LNCAP (cell line): ENCODE measurements at regions not wholly inside any gene's neighbourhood (a gene's known extent, or its start where the extent isn't known, plus 50 kb on each side); places are given as distances from the start of the nearest gene placed in this dataset.

Source experiments
- TF ChIP-seq, protein P1 (sequence below): fragments of 450-650 bp; IDR thresholded peaks from 2 replicates; pipeline ENCODE4 v1.5.1; 2017; ENCODE audit warnings: mild to moderate bottlenecking

DNA sequence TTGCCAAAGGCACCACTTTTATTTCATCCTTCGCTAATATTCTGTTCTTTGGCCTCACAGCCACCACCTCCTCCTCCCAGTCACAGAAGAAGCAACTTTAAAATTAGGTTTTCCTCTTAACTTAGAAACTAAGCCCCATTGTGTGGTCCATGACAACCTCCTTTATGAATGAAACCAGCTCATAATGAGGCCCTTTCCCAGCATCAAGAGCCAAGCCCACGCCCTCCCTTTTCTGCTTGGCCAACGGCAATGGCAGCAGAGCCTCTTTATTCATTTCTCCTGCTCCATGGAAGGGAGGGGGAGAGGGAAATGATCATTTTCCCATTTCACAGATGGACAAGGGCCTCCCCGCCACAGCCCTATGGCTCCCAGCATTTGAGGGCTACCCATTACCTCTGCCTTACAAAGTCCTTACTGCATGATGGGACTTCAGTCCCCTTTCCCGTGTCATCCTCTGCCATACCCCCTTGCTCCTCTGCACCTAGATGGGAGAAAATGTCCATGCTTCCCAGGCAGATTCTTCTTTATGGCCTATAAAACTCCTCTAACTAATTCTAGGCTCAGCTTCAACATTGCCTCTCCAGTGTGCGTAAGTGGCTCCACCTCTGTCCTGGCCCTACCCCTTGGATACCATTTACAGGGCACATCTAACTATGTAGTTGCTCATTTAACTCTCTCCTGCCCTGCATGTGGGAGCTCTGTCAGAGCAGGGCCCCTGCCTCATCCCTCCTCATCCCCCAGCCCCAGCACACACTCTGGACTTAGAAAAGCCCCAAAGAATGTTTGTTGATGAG, 475.5 kb downstream of the RPS24 start:
- TF ChIP-seq, protein P1, sequence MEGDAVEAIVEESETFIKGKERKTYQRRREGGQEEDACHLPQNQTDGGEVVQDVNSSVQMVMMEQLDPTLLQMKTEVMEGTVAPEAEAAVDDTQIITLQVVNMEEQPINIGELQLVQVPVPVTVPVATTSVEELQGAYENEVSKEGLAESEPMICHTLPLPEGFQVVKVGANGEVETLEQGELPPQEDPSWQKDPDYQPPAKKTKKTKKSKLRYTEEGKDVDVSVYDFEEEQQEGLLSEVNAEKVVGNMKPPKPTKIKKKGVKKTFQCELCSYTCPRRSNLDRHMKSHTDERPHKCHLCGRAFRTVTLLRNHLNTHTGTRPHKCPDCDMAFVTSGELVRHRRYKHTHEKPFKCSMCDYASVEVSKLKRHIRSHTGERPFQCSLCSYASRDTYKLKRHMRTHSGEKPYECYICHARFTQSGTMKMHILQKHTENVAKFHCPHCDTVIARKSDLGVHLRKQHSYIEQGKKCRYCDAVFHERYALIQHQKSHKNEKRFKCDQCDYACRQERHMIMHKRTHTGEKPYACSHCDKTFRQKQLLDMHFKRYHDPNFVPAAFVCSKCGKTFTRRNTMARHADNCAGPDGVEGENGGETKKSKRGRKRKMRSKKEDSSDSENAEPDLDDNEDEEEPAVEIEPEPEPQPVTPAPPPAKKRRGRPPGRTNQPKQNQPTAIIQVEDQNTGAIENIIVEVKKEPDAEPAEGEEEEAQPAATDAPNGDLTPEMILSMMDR = no peak

DNA sequence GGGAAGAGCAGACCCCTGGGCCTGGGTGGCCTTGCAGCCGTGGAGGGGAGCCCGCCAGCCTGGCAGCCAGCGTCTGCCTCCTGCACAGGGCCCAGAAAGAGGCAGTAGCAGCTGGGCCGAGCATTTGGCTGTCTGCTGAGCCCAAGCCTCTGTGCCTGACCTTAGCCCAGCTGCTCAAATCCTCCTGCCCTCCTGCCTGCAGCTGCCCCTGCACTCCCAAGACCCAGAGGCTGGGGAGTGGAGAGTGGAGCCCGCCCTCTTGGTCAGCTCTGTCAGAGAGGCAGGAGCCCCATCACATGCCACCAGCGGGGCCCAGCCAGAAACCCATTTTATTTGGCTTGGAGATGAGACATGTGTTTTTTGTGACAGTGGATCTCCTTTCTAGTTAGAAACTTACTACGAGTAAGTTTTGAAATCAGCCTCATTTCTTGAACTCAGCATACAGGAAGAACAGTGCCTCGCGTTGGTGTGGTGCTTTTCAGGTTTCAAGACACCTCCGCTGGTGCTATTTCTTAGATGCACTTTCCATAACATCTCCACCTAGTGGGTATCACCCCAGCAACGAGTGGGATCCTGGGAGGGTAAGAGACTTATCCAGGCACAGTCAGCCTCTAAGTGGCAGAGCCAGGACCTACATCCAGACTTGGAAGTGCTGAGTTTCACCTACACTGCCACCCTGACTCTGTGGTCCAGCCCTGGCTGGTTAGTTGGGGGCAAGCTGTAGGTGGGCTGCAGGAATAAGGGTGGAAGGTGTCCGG, 477.1 kb downstream of the RPS24 start:
- TF ChIP-seq, protein P1 = no peak

DNA sequence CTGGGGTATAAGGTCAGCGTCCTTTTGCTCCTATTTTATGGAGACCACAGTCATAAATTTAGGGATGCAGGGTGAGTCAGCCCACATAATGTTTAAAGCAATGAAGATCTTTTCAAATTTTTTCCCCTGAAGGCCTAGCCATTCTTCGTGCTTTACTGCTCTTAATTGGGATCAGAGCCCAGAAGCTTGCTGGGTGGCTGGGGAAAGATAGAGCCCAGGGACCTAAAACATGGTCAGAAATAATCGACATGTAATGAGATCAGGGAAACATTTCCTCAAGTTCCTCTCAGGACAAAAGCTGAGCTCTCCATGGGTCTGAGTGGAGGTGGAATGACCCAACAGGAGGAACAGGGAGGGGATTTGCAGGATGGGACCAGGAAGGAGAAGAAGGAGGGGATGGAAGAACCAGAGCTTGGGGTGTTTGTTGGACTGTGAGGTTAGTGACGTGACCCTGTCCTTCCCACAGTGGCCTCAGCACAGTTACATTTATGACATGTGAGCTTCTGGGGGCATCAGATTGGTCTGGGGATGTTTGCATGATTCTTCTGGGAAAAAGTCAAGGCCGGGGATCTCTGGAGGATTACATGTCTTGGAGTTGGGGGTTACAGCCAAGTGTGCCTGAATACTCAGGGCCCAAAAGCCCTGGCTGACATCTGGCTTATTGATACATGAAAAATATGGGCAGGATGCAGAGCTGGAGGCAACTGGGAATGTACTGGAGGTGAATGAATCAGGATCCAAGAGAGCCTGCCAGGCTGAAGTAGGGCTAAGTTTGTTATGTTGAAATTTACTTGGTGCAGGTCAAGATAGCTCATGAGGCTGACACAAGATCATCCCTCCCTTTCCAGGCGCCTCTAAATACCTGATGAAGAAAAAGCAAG, 477.9 kb downstream of the RPS24 start:
- TF ChIP-seq, protein P1 = no peak

DNA sequence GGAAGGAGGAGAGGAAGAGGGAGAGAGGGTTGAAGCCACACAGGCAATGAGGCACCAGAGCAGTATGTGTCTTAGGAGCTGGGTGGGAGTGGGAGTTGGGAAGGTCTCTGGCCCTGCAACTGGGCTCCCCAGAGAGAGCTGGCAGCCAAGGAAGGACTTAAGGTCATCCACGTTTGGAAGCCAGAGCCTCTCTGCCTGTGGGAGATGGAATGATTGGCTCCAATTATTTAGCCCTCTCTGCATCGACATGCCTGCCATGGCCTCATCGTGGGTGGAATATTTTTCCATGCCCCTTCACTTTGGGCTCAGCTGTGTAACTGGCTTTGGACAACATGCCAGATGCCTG, 478.5 kb downstream of the RPS24 start:
- TF ChIP-seq, protein P1 = no peak

DNA sequence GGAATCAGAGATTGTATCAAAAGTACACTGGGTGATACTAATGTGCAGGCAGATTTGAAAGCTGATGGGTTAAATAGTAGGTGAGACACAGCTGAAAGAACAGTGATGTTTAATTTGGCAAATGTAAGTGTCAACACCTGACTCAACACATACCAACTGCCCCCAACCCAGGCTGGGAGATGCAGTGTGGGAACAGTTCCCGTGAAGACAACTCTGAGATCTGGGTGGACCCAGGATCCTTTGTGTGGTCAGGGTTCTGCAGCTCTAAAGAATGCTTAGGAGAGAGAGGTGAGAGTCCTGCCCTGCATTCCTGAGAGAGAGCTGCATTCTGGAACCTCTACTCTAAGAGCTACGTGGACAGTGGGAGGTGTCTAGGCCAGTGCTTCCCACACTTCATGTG, 479.7 kb downstream of the RPS24 start:
- TF ChIP-seq, protein P1 = no peak

DNA sequence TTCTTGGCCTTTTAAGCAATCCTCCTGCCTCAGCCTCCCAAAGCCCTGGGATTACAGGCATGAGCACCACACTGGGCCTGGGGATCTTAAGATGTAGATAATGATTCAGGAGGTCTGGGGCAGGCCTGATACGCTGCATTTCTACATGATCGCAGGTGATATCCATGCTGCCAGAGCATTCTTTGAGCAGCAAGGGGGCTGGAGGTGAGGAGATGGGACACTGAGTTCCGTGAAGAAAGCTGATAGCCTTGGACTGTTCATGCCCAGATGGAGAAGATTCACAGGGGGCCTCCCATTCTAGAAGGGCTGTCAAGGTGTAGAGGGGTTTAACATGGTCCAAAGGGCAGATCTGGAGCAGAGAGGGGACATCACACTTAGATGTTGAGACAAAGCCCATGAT, 480.3 kb downstream of the RPS24 start:
- TF ChIP-seq, protein P1 = no peak

DNA sequence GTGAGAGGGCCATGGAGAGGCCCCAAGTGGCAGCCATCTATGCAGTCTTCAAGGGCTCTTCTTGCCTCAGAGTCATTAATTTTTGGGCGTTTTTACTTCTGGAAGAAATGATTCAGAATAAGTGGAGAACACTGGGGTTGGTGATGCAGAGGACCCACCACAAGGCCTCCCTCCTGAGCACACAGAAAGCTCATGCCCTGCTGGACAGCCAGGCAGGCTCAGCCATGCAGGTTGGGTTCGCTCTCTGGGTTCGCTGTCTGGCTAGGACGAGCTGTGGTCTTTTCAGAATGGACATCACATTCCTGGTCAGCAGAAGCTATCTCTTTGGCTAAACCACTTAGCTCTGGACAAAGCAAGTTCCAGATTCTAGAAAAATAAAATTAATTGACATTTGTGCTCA, 480.8 kb downstream of the RPS24 start:
- TF ChIP-seq, protein P1 = no peak
